Mesendoderm (in vitro differentiated cells): ENCODE measurements at regions not wholly inside any gene's neighbourhood (a gene's known extent, or its start where the extent isn't known, plus 50 kb on each side); places are given as distances from the start of the nearest gene placed in this dataset.
A peak's percentile ranks its signal among the peaks of the same experiment; 100 is the strongest.
"Not testable (repeated sequence)": the region's sequence is repeated elsewhere in the genome, so short reads cannot be mapped to it uniquely, and the experiment has no call there.

ENCODE experiments used
- DNase-seq: peaks from one replicate; pipeline ENCODE4 v3.0.0; 2013
- H2AK5ac ChIP-seq: 2 replicates; pipeline ENCODE4 v1.6.1; 2013; ENCODE audit warnings: low read length, inconsistent platforms
- H2BK120ac ChIP-seq: 2 replicates; pipeline ENCODE4 v1.6.1; 2013; ENCODE audit warnings: low read depth, mild to moderate bottlenecking, low read length, moderate library complexity, mixed read lengths
- H2BK15ac ChIP-seq: replicated peaks from 2 replicates; pipeline ENCODE4 v1.6.1; 2013; ENCODE audit warnings: low read depth, mild to moderate bottlenecking, moderate library complexity
- H2BK5ac ChIP-seq: 2 replicates; pipeline ENCODE4 v1.6.1; 2013; ENCODE audit warnings: low read length, inconsistent platforms
- H3K18ac ChIP-seq: 2 replicates; pipeline ENCODE4 v1.6.1; 2013; ENCODE audit warnings: mild to moderate bottlenecking, low read length, mixed read lengths
- H3K23ac ChIP-seq: one replicate; pipeline ENCODE4 v1.6.1; 2013; ENCODE audit warnings: low read length
- H3K27ac ChIP-seq: 2 replicates; pipeline ENCODE4 v1.5.1; 2013; ENCODE audit warnings: low read depth, mild to moderate bottlenecking, inconsistent platforms, low read length, moderate library complexity
- H3K27me3 ChIP-seq: 2 replicates; pipeline ENCODE4 v1.6.1; 2013; ENCODE audit warnings: low read length, control low read depth, mild to moderate bottlenecking, inconsistent platforms; ENCODE audit not compliant: insufficient read depth, poor library complexity
- H3K36me3 ChIP-seq: 2 replicates; pipeline ENCODE4 v1.6.1; 2013; ENCODE audit warnings: low read length, inconsistent platforms; ENCODE audit not compliant: control insufficient read depth, insufficient read depth
- H3K4ac ChIP-seq: one replicate; pipeline ENCODE4 v1.6.1; 2013; ENCODE audit warnings: low read depth, mild to moderate bottlenecking, low read length, moderate library complexity
- H3K4me1 ChIP-seq: 2 replicates; pipeline ENCODE4 v1.6.1; 2013; ENCODE audit warnings: low read depth, low read length, inconsistent platforms; ENCODE audit not compliant: control insufficient read depth
- H3K4me2 ChIP-seq: 2 replicates; pipeline ENCODE4 v1.6.1; 2013; ENCODE audit warnings: low read length
- H3K4me3 ChIP-seq: 2 replicates; pipeline ENCODE4 v1.5.1; 2013; ENCODE audit warnings: mild to moderate bottlenecking, low read length
- H3K56ac ChIP-seq: one replicate; pipeline ENCODE4 v1.6.1; 2013; ENCODE audit warnings: low read length
- H3K79me1 ChIP-seq: 2 replicates; pipeline ENCODE4 v1.6.1; 2013; ENCODE audit warnings: low read length, inconsistent platforms
- H3K79me2 ChIP-seq: 2 replicates; pipeline ENCODE4 v1.6.1; 2013; ENCODE audit warnings: mild to moderate bottlenecking, low read length; ENCODE audit not compliant: control insufficient read depth, insufficient read depth
- H3K9ac ChIP-seq: 2 replicates; pipeline ENCODE4 v1.6.1; 2013; ENCODE audit warnings: low read length, inconsistent platforms
- H4K5ac ChIP-seq: one replicate; pipeline ENCODE4 v1.6.1; 2013; ENCODE audit warnings: low read length
- H4K8ac ChIP-seq: one replicate; pipeline ENCODE4 v1.6.1; 2013; ENCODE audit warnings: low read depth, mild to moderate bottlenecking, control low read depth, low read length, moderate library complexity
- WGBS: extraction: QIAGEN DNeasy Blood & Tissue Kit; methylation state at CpG from one replicate; pipeline ENCODE4 v1.1.7; 2013; ENCODE audit warnings: low lambda C conversion rate, missing lambda C conversion rate; ENCODE audit not compliant: insufficient coverage; ENCODE audit errors: extremely low coverage; 5-methylcytosine and 5-hydroxymethylcytosine counted together

DNA sequence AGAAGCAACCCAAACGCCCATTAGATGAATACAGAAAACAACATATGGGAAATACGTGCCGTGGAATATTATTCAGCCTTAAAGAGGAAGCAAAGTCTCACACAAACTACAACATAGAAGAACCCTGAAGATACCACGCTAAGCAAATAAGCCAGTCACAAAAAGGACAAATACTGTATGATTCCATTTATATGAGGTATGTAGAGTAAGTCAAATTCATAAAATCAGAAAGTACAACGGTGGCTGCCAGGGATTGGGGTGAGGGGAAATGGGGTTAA, 54.2 kb downstream of the SIPA1L2 start:
- H2AK5ac ChIP-seq: no peak overlapping the region
- H2BK15ac ChIP-seq: no peak overlapping the region
- no peak overlapping the region for H3K9ac ChIP-seq
- WGBS: no CpG with 5 or more reads among the region's 5 CpGs
- no peak overlapping the region for H4K5ac ChIP-seq
- H3K27me3 ChIP-seq: no peaks in the 10 kb centered on the region
- H3K36me3 ChIP-seq: no peaks in the 10 kb centered on the region
- H3K56ac ChIP-seq: no peak overlapping the region
- peaks cover 36% of the 10 kb centered on the region for H3K4me1 ChIP-seq
- H3K23ac ChIP-seq: no peak overlapping the region
- H3K79me2 ChIP-seq: peaks cover 43% of the 10 kb centered on the region
- no peak overlapping the region for H2BK5ac ChIP-seq
- no peak overlapping the region for H2BK120ac ChIP-seq
- H3K4me3 ChIP-seq: no peak overlapping the region
- no peak overlapping the region for H3K27ac ChIP-seq
- no peak for DNase-seq
- peak overlapping the region; percentile 92 for H3K18ac ChIP-seq
- H4K8ac ChIP-seq: no peak overlapping the region
- peaks cover 15% of the 10 kb centered on the region for H3K79me1 ChIP-seq
- H3K4ac ChIP-seq: no peak overlapping the region
- H3K4me2 ChIP-seq: no peak overlapping the region

DNA sequence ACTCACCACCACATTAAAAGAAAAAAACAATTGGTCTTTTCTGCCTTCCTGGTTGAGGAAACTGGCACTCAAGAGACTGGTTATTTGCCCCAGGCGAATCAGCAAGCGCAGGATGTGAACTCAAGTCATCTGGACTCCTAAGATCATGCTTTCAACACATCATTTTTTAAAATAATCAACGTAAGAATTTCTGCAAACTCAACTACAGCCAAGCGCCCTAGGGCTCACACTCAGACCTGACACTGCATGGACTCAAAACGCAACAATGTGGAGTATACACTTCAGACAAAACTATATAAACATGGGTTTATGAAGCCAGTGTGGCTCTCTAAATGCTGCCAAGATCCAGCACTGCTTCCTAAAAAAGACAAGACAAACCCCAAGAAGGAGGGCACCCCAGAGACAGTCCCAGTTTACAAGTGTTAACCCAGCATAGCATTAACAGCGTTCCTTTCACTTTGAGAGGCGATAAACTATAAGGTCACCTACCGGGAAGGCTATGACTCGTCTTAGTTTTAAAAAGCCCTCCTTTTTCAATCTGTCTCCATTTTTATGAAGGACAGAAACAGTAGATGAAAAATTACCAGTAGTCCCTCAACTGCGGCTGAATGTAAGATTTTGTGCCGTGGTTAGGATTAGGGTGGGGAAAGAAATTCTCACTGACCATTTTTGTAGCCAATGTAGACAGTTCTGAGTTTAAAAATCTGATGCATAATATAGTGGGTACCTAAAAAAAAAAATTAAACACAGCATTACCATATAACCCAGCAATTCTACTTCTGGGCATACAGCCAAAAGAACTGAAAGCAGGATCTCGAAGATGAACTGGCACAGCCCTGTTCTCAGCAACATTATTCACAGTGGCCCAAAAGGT, 54.8 kb downstream of the SIPA1L2 start:
- Histone ChIP-seq H3K56ac (no peak overlapping the region), H3K4me1 (peaks cover 32% of the 10 kb centered on the region), H3K4ac (no peak overlapping the region), H3K27ac (no peak overlapping the region), H2BK15ac (no peak overlapping the region), H3K9ac (no peak overlapping the region), H3K79me1 (peaks cover 14% of the 10 kb centered on the region), H3K23ac (no peak overlapping the region), H3K27me3 (no peaks in the 10 kb centered on the region), H3K18ac (peak overlapping the region; percentile 92), H3K4me2 (no peak overlapping the region), H3K36me3 (no peaks in the 10 kb centered on the region), H3K79me2 (peaks cover 42% of the 10 kb centered on the region), H2BK120ac (no peak overlapping the region), H4K5ac (no peak overlapping the region), H3K4me3 (no peak overlapping the region), H4K8ac (no peak overlapping the region), H2BK5ac (no peak overlapping the region), H2AK5ac (no peak overlapping the region)
- DNase-seq: no peak
- no CpG with 5 or more reads among the region's 12 CpGs for WGBS

- Histone ChIP-seq H2BK5ac (no peak overlapping the region), H3K79me1 (peaks cover 14% of the 10 kb centered on the region), H3K27me3 (no peaks in the 10 kb centered on the region), H2BK120ac (peak overlapping the region; percentile 61), H3K4me1 (peaks cover 25% of the 10 kb centered on the region), H4K5ac (no peak overlapping the region), H3K4ac (peak overlapping the region; percentile 36), H3K18ac (peak overlapping the region; percentile 90), H2BK15ac (no peak overlapping the region), H3K9ac (no peak overlapping the region), H3K23ac (no peak overlapping the region), H3K79me2 (peaks cover 47% of the 10 kb centered on the region), H3K56ac (no peak overlapping the region), H3K27ac (no peak overlapping the region), H3K4me2 (no peak overlapping the region), H2AK5ac (no peak overlapping the region), H4K8ac (no peak overlapping the region), H3K36me3 (no peaks in the 10 kb centered on the region), H3K4me3 (no peak overlapping the region)
- no CpG with 5 or more reads among the region's 3 CpGs for WGBS
- no peak for DNase-seq
Observed at GRCh38 chr1:232574077-232574476, 55.9 kb downstream of the SIPA1L2 start.

DNA sequence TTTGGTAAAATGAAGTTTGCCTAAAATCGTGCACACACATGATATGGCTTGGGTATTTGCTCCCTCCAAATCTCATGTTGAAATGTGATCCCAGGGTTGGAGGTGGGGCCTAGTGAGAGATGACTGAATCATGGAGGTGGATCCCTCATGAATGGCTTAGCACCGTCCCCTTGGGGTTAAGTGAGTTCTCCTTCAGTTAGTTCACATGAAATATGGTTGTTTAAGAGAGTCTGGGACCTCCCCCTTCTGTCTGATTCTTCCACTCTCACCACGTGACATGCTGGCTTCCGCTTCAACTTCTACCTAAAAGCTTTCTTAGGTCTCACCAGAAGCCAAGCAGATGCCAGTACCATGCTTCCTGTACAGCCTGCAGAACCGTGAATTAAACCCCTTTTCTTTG, 58.4 kb downstream of the SIPA1L2 start:
- H4K5ac ChIP-seq: no peak overlapping the region
- H4K8ac ChIP-seq: no peak overlapping the region
- peak; percentile 63 for DNase-seq
- H3K18ac ChIP-seq: peak overlapping the region; percentile 13
- H3K27ac ChIP-seq: no peak overlapping the region
- no peaks in the 10 kb centered on the region for H3K36me3 ChIP-seq
- H3K56ac ChIP-seq: no peak overlapping the region
- H2AK5ac ChIP-seq: no peak overlapping the region
- no peak overlapping the region for H3K4me2 ChIP-seq
- H3K4me1 ChIP-seq: peaks cover 19% of the 10 kb centered on the region
- H2BK120ac ChIP-seq: no peak overlapping the region
- no CpG with 5 or more reads among the region's 5 CpGs for WGBS
- H3K4ac ChIP-seq: peak overlapping the region; percentile 98
- no peak overlapping the region for H3K9ac ChIP-seq
- no peak overlapping the region for H2BK5ac ChIP-seq
- H3K23ac ChIP-seq: no peak overlapping the region
- no peak overlapping the region for H2BK15ac ChIP-seq
- H3K27me3 ChIP-seq: no peaks in the 10 kb centered on the region
- no peak overlapping the region for H3K4me3 ChIP-seq
- peaks cover 48% of the 10 kb centered on the region for H3K79me2 ChIP-seq
- H3K79me1 ChIP-seq: peaks cover 20% of the 10 kb centered on the region

DNA sequence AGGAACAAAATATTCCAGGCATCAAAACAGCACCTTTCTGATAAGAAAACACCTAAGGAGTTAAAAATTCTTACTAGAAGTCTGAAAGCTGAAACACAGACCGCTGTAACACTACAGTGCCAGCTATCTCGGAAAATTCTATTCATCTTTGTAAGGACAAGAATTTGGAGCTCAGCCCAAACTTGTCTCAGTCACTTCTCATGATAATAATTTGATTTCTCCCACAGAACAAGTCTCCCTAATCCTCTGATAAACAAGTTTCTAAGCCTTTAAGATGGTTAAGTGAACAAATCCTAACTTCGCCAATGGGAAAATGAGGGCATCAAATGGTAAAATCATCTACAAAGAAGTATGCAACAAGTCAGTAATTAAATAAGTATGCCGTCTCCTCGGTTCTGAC, 59.9 kb downstream of the SIPA1L2 start:
- peaks cover 17% of the 10 kb centered on the region for H3K79me1 ChIP-seq
- no peak overlapping the region for H2BK5ac ChIP-seq
- no peak overlapping the region for H3K4ac ChIP-seq
- no peak overlapping the region for H4K5ac ChIP-seq
- no peak overlapping the region for H3K23ac ChIP-seq
- H3K4me2 ChIP-seq: no peak overlapping the region
- no peak overlapping the region for H3K18ac ChIP-seq
- H2BK120ac ChIP-seq: no peak overlapping the region
- H2BK15ac ChIP-seq: no peak overlapping the region
- no peaks in the 10 kb centered on the region for H3K27me3 ChIP-seq
- no peak for DNase-seq
- H3K27ac ChIP-seq: no peak overlapping the region
- no peaks in the 10 kb centered on the region for H3K36me3 ChIP-seq
- no peak overlapping the region for H4K8ac ChIP-seq
- no peak overlapping the region for H3K9ac ChIP-seq
- no peak overlapping the region for H3K4me3 ChIP-seq
- no peak overlapping the region for H2AK5ac ChIP-seq
- H3K79me2 ChIP-seq: peaks cover 37% of the 10 kb centered on the region
- WGBS: no CpG with 5 or more reads among the region's 5 CpGs
- no peak overlapping the region for H3K56ac ChIP-seq
- peaks cover 18% of the 10 kb centered on the region for H3K4me1 ChIP-seq

GRCh38 chr1:232569554-232569921, 60.4 kb downstream of the SIPA1L2 start:
- not testable (repeated sequence) for H2BK15ac ChIP-seq, H3K36me3 ChIP-seq, H3K4me2 ChIP-seq, H3K9ac ChIP-seq, H3K4me3 ChIP-seq, H3K56ac ChIP-seq, H2BK5ac ChIP-seq, H3K27me3 ChIP-seq, H2AK5ac ChIP-seq, DNase-seq, H3K18ac ChIP-seq, H4K5ac ChIP-seq, H3K23ac ChIP-seq, H3K27ac ChIP-seq, H3K4ac ChIP-seq, H2BK120ac ChIP-seq
- Histone ChIP-seq H3K4me1 (peaks cover 15% of the 10 kb centered on the region), H4K8ac (peak overlapping the region; percentile 14), H3K79me1 (peaks cover 15% of the 10 kb centered on the region), H3K79me2 (peaks cover 34% of the 10 kb centered on the region)
- WGBS: no CpG with 5 or more reads among the region's 11 CpGs
